Osteocyte (in vitro differentiated cells): ENCODE measurements at regions not wholly inside any gene's neighbourhood (a gene's known extent, or its start where the extent isn't known, plus 50 kb on each side); places are given as distances from the start of the nearest gene placed in this dataset.

Experiments used
- DNase-seq: peaks from one replicate; pipeline ENCODE4 v3.0.0; 2021; ENCODE audit warnings: mixed read lengths; ENCODE audit not compliant: unreplicated experiment; ENCODE audit errors: extremely low spot score
- H3K27ac Mint-ChIP-seq: one replicate; pipeline ENCODE4 v1.8.0; 2021; ENCODE audit warnings: mild to moderate bottlenecking, mixed read lengths; ENCODE audit not compliant: unreplicated experiment
- H3K27me3 Mint-ChIP-seq: one replicate; pipeline ENCODE4 v1.8.0; 2021; ENCODE audit warnings: mixed read lengths; ENCODE audit not compliant: unreplicated experiment
- H3K36me3 Mint-ChIP-seq: one replicate; pipeline ENCODE4 v1.8.0; 2021; ENCODE audit warnings: mixed read lengths; ENCODE audit not compliant: unreplicated experiment
- H3K4me1 Mint-ChIP-seq: one replicate; pipeline ENCODE4 v1.8.0; 2021; ENCODE audit warnings: mixed read lengths; ENCODE audit not compliant: unreplicated experiment
- H3K4me3 Mint-ChIP-seq: one replicate; pipeline ENCODE4 v1.8.0; 2021; ENCODE audit warnings: mild to moderate bottlenecking, moderate library complexity, mixed read lengths; ENCODE audit not compliant: unreplicated experiment
- H3K9me3 Mint-ChIP-seq: one replicate; pipeline ENCODE4 v1.8.0; 2021; ENCODE audit warnings: mixed read lengths; ENCODE audit not compliant: unreplicated experiment
- CTCF ChIP-seq: fragments of 200-600 bp; sonication (generic); IDR thresholded peaks from 2 replicates; pipeline ENCODE4 v1.5.0; 2021; ENCODE audit warnings: antibody characterized with exemption, mild to moderate bottlenecking, moderate library complexity

GRCh38 chr13:106295971-106296370, 239.5 kb downstream of the EFNB2 start:
- TF ChIP-seq CTCF = no peak
- H3K27me3 Mint-ChIP-seq = no peaks in the 10 kb centered on the region
- peaks cover 4% of the 10 kb centered on the region for H3K4me1 Mint-ChIP-seq
- peaks cover 2% of the 10 kb centered on the region for H3K36me3 Mint-ChIP-seq
- no peak for DNase-seq
- no peak overlapping the region for H3K27ac Mint-ChIP-seq
- no peak overlapping the region for H3K4me3 Mint-ChIP-seq
- H3K9me3 Mint-ChIP-seq = peaks cover 4% of the 10 kb centered on the region

GRCh38 chr13:106291006-106291405, 244.5 kb downstream of the EFNB2 start:
- TF ChIP-seq CTCF = no peak
- Mint-ChIP-seq H3K27ac (no peak overlapping the region), H3K4me3 (no peak overlapping the region), H3K4me1 (peaks cover 12% of the 10 kb centered on the region), H3K9me3 (peaks cover 5% of the 10 kb centered on the region), H3K27me3 (no peaks in the 10 kb centered on the region), H3K36me3 (peaks cover 2% of the 10 kb centered on the region)
- DNase-seq = no peak

- no peak overlapping the region for H3K4me3 Mint-ChIP-seq
- peaks cover 18% of the 10 kb centered on the region for H3K9me3 Mint-ChIP-seq
- no peaks in the 10 kb centered on the region for H3K27me3 Mint-ChIP-seq
- TF ChIP-seq CTCF = no peak
- no peak for DNase-seq
- H3K4me1 Mint-ChIP-seq = peaks cover 25% of the 10 kb centered on the region
- H3K27ac Mint-ChIP-seq = no peak overlapping the region
- peaks cover 2% of the 10 kb centered on the region for H3K36me3 Mint-ChIP-seq
Observed at GRCh38 chr13:106287351-106287750, 248.1 kb downstream of the EFNB2 start.

- Mint-ChIP-seq H3K27ac (no peak overlapping the region), H3K9me3 (peaks cover 18% of the 10 kb centered on the region), H3K4me3 (no peak overlapping the region), H3K4me1 (peaks cover 25% of the 10 kb centered on the region), H3K27me3 (no peaks in the 10 kb centered on the region), H3K36me3 (peaks cover 2% of the 10 kb centered on the region)
- no peak for DNase-seq
- TF ChIP-seq CTCF = no peak
Observed at GRCh38 chr13:106286811-106287210, 248.7 kb downstream of the EFNB2 start.

GRCh38 chr13:106284358-106284757, 251.1 kb downstream of the EFNB2 start:
- Mint-ChIP-seq H3K27me3 (no peaks in the 10 kb centered on the region), H3K36me3 (no peaks in the 10 kb centered on the region), H3K4me3 (no peak overlapping the region), H3K27ac (no peak overlapping the region), H3K4me1 (peaks cover 20% of the 10 kb centered on the region), H3K9me3 (peaks cover 12% of the 10 kb centered on the region)
- DNase-seq = no peak
- TF ChIP-seq CTCF = no peak
